ENCODE measurements at regions not wholly inside any gene's neighbourhood (a gene's known extent, or its start where the extent isn't known, plus 50 kb on each side); places are given as distances from the start of the nearest gene placed in this dataset.

DNA sequence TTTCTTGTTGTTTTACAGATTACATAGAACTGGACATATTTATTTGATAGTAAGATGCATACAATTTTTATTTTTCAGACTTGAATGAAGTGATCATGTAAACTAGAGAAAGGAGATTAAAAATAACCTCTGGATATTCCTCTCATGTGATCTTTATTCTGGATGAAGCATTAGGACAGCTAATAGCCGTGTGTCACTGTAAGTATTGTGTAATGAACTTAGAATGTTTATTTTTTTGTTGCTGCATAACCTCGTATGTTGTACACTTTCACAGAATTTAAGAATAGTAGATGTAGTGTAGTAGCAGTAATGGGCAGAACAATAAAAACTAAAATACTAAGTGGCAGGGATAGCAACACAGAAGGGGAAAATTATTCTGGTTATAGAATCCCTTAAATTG, 2094.5 kb upstream of the TENM3 start:
- TF ChIP-seq, protein P1, sequence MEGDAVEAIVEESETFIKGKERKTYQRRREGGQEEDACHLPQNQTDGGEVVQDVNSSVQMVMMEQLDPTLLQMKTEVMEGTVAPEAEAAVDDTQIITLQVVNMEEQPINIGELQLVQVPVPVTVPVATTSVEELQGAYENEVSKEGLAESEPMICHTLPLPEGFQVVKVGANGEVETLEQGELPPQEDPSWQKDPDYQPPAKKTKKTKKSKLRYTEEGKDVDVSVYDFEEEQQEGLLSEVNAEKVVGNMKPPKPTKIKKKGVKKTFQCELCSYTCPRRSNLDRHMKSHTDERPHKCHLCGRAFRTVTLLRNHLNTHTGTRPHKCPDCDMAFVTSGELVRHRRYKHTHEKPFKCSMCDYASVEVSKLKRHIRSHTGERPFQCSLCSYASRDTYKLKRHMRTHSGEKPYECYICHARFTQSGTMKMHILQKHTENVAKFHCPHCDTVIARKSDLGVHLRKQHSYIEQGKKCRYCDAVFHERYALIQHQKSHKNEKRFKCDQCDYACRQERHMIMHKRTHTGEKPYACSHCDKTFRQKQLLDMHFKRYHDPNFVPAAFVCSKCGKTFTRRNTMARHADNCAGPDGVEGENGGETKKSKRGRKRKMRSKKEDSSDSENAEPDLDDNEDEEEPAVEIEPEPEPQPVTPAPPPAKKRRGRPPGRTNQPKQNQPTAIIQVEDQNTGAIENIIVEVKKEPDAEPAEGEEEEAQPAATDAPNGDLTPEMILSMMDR (IDR thresholded peaks at IDR 0.05) = no peak
- TF ChIP-seq POLR2A (IDR thresholded peaks at IDR 0.05) = no peak

Measured in heart left ventricle (tissue), 13 donors.